ENCODE measurements at regions not wholly inside any gene's neighbourhood (a gene's known extent, or its start where the extent isn't known, plus 50 kb on each side); places are given as distances from the start of the nearest gene placed in this dataset.
"Not testable (repeated sequence)": the region's sequence is repeated elsewhere in the genome, so short reads cannot be mapped to it uniquely, and the experiment has no call there.

GRCh38 chr21:38114717-38115333 is 142.0 kb upstream of the KCNJ15 start:
- Histone ChIP-seq H3K27ac (no peak overlapping the region), H3K36me3 (no peaks in the 10 kb centered on the region), H3K4me3 (no peak overlapping the region), H3K9me3 (no peaks in the 10 kb centered on the region), H3K27me3 (no peaks in the 10 kb centered on the region), H3K4me1 (no peaks in the 10 kb centered on the region)
- DNase-seq (ENCODE audit: low spot score in 2 of 2): no peak
- no peak for TF ChIP-seq EP300 (IDR thresholded peaks at IDR 0.05)
- TF ChIP-seq POLR2A (IDR thresholded peaks at IDR 0.05): no peak
- no peak for TF ChIP-seq CTCF (IDR thresholded peaks at IDR 0.05)
- WGBS, 2 donors: 91 to 99% methylated on average over 2 of the region's 2 CpGs

- H3K27me3 ChIP-seq: no peaks in the 10 kb centered on the region
- H3K9me3 ChIP-seq: no peaks in the 10 kb centered on the region
- H3K36me3 ChIP-seq: no peaks in the 10 kb centered on the region
- WGBS, 2 donors: 93 to 96% methylated on average over 3 of the region's 3 CpGs
- no peak for DNase-seq (ENCODE audit: low spot score in 2 of 2)
- TF ChIP-seq CTCF (IDR thresholded peaks at IDR 0.05) (no peak), POLR2A (IDR thresholded peaks at IDR 0.05) (no peak)
- H3K4me1 ChIP-seq: no peaks in the 10 kb centered on the region
- no peak overlapping the region for H3K4me3 ChIP-seq
- H3K27ac ChIP-seq: no peak overlapping the region
These were observed 140.9 kb upstream of the KCNJ15 start for GRCh38 chr21:38115870-38116269.

- no peaks in the 10 kb centered on the region for H3K27me3 ChIP-seq
- H3K4me1 ChIP-seq: no peaks in the 10 kb centered on the region
- H3K4me3 ChIP-seq: no peak overlapping the region
- H3K27ac ChIP-seq: no peak overlapping the region
- no peaks in the 10 kb centered on the region for H3K36me3 ChIP-seq
- peaks cover 0 to 3% (median 0%) of the 10 kb centered on the region in 4 donors for H3K9me3 ChIP-seq
- TF ChIP-seq POLR2A (IDR thresholded peaks at IDR 0.05) (no peak), EP300 (IDR thresholded peaks at IDR 0.05) (no peak), CTCF (IDR thresholded peaks at IDR 0.05) (no peak)
- 89 to 93% methylated on average over 4 of the region's 4 CpGs for WGBS, 2 donors
- no peak for DNase-seq (ENCODE audit: low spot score in 2 of 2)
These were observed 137.0 kb upstream of the KCNJ15 start for GRCh38 chr21:38119793-38120192.

GRCh38 chr21:38120679-38120983 is 136.2 kb upstream of the KCNJ15 start:
- not testable (repeated sequence) for H3K36me3 ChIP-seq; H3K27ac ChIP-seq; H3K4me3 ChIP-seq; DNase-seq (ENCODE audit: low spot score in 2 of 2); H3K9me3 ChIP-seq; H3K27me3 ChIP-seq; H3K4me1 ChIP-seq
- 96 to 99% methylated on average over 6 of the region's 6 CpGs for WGBS, 2 donors

- no peaks in the 10 kb centered on the region for H3K36me3 ChIP-seq
- DNase-seq (ENCODE audit: low spot score in 2 of 2): no peak
- no peaks in the 10 kb centered on the region for H3K4me1 ChIP-seq
- no peak for TF ChIP-seq POLR2A (IDR thresholded peaks at IDR 0.05)
- TF ChIP-seq EP300 (IDR thresholded peaks at IDR 0.05): no peak
- TF ChIP-seq CTCF (IDR thresholded peaks at IDR 0.05): no peak
- no peak overlapping the region for H3K27ac ChIP-seq
- H3K9me3 ChIP-seq: peaks cover 0 to 3% (median 0%) of the 10 kb centered on the region in 4 donors
- no peak overlapping the region for H3K4me3 ChIP-seq
- no peaks in the 10 kb centered on the region for H3K27me3 ChIP-seq
- 91 to 94% methylated on average over 32 of the region's 32 CpGs for WGBS, 2 donors
These were observed 135.6 kb upstream of the KCNJ15 start for GRCh38 chr21:38120984-38121855.
